HG03469 (cell line): ENCODE measurements at regions not wholly inside any gene's neighbourhood (a gene's known extent, or its start where the extent isn't known, plus 50 kb on each side); places are given as distances from the start of the nearest gene placed in this dataset.
"Not testable (repeated sequence)": the region's sequence is repeated elsewhere in the genome, so short reads cannot be mapped to it uniquely, and the experiment has no call there.

Experiments
- ATAC-seq: cut with Tn5 transposase; IDR thresholded peaks from one replicate; pipeline ENCODE4 v1.9.1; 2021; ENCODE audit warnings: mild to moderate bottlenecking, moderate library complexity, moderate number of reproducible peaks; ENCODE audit not compliant: unreplicated experiment

- no peak for ATAC-seq
Measured at GRCh38 chr5:117748336-117748735, 1173.7 kb upstream of the SEMA6A start.

DNA sequence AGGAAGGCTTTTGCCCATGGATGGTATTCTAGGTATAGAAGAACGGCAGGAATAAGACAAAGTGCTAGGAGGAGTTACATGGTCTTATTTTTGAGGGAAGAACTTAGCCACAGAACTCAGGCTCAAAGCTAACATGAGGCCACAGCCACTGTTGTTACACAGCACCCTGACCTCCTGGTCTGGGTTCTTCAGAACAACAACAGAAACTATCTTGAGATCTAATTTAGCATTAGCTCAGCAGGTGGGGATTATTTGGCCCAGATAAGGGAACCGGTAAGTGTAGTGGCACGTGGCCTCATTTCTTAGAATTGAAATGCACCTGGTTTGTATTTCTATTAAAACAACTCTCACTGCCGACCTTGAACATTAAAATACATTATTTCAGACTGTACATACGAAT lies 1168.7 kb upstream of the SEMA6A start:
- no peak for ATAC-seq

- ATAC-seq: no peak
Measured at GRCh38 chr5:117741655-117742206, 1167.1 kb upstream of the SEMA6A start.

DNA sequence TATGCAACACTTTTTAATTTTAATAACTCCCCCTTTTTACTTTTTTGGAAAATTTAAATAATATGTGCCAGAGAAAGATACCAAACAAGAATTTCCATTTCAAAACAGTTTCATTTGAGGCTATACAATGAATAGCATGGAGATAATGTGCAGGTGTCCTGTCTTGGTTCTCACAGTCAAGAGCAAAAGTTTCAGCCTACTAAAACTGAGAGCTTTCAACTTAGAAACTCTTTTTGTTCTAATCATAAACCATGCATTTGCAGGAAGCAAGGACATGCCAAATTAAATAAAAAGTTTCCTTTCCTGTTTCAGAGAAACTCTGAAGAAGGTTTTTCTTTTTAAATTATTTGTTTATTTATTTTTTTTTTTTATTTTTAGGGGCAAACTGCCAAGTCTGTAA lies 1165.6 kb upstream of the SEMA6A start:
- ATAC-seq: no peak

GRCh38 chr5:117738571-117738970 lies 1163.9 kb upstream of the SEMA6A start:
- ATAC-seq: no peak

GRCh38 chr5:117736698-117737097 lies 1162.1 kb upstream of the SEMA6A start:
- no peak for ATAC-seq

- no peak for ATAC-seq
Measured at GRCh38 chr5:117734056-117734455, 1159.4 kb upstream of the SEMA6A start.

- no peak for ATAC-seq
Measured at GRCh38 chr5:117733051-117733450, 1158.4 kb upstream of the SEMA6A start.

GRCh38 chr5:117732264-117732663 lies 1157.6 kb upstream of the SEMA6A start:
- ATAC-seq: no peak

DNA sequence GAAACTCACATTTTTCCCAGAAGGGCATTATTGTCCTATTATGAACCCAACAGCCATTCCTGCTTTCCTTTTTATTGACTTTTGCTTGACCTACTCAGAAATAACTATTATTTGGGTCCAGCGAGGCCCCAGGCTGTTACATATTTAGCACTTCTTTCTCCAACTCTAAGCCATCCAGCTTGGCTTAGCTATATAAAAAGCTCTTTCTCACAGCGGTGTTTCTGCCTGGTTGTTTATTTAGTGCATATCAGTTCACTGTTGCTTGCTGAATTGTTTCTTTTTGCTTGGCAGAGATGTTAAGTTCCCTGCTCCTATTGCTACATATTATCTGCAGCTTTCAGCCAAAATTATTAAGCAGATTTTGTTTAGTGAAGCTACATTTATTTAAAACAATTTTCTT lies 1156.8 kb upstream of the SEMA6A start:
- ATAC-seq: no peak

DNA sequence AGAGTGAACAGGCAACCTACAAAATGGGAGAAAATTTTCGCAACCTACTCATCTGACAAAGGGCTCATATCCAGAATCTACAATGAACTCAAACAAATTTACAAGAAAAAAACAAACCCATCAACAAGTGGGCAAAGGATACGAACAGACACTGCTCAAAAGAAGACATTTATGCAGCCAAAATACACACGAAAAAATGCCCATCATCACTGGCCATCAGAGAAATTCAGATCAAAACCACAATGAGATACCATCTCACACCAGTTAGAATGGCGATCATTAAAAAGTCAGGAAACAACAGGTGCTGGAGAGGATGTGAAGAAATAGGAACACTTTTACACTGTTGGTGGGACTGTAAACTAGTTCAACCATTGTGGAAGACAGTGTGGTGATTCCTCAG lies 1146.2 kb upstream of the SEMA6A start:
- ATAC-seq: not testable (repeated sequence)

GRCh38 chr5:117719413-117719812 lies 1144.8 kb upstream of the SEMA6A start:
- ATAC-seq: no peak

DNA sequence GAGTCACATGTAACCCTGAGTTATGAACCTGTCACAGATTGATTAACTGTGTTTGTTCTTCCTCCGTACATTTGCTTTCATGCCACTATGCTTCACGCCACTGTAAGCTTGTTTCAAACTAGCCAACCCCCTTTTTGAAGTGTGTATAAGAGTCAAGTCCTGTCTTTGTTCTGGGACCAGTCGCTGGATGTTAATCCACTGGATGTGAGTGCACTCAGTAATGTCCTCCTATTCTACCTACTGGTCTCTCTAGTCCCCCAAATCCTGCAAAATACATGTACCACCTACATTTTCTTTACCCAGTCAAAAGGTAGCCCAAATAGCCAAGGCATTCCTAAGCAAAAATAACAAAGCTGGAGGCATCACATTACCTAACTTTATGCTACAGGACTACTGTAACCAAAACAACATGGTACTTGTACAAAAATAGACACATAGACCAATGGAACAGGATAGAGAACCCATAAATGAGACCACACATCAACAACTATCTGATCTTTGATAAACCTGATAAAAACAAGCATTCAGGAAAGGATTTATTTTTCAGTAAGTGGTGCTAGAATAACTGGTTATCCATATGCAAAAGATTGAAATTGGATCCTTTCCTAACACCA lies 1139.1 kb upstream of the SEMA6A start:
- ATAC-seq: no peak

- ATAC-seq: no peak
Measured at GRCh38 chr5:117701062-117701461, 1126.4 kb upstream of the SEMA6A start.

DNA sequence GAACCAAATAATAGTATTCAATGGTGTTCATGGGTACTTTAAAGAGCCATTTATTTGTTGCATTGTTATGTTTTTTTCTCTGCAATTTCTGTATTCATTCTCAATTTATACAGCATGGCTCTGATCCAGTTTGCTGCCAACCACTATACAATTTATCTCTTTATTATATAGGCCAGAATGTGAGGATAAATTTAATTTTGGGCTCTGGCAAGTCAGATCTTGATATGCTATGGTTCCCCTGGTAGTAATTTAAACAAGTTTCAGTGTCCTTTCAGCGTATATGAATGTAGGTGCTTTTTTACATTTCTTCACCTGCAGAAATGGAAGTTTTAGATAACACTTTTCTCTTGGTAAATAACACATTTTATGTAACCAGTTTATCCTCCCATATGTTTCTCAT lies 1118.0 kb upstream of the SEMA6A start:
- no peak for ATAC-seq

GRCh38 chr5:117691081-117691870 lies 1116.7 kb upstream of the SEMA6A start:
- no peak for ATAC-seq

DNA sequence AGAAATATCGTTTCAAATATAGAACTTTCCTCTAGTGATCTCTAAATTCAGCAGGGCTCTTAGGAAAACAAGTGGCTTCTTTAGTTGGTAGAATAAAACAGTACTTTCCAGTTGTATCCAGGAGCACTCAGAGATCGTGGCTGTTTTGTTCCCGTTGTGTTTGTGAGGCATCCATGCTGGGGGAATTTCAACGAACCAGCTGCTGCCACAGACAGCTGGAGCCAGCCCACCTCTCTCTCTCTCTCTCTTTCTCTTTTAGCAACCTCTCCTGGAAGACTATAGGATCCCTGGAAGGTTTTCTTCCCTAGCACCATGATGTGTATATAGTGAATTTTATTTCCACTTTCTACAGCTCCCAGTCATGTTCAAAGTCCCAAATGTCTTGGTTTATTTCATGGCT lies 1116.0 kb upstream of the SEMA6A start:
- no peak for ATAC-seq

GRCh38 chr5:117686926-117687325 lies 1112.3 kb upstream of the SEMA6A start:
- no peak for ATAC-seq

- no peak for ATAC-seq
Measured at GRCh38 chr5:117682416-117682815, 1107.8 kb upstream of the SEMA6A start.

DNA sequence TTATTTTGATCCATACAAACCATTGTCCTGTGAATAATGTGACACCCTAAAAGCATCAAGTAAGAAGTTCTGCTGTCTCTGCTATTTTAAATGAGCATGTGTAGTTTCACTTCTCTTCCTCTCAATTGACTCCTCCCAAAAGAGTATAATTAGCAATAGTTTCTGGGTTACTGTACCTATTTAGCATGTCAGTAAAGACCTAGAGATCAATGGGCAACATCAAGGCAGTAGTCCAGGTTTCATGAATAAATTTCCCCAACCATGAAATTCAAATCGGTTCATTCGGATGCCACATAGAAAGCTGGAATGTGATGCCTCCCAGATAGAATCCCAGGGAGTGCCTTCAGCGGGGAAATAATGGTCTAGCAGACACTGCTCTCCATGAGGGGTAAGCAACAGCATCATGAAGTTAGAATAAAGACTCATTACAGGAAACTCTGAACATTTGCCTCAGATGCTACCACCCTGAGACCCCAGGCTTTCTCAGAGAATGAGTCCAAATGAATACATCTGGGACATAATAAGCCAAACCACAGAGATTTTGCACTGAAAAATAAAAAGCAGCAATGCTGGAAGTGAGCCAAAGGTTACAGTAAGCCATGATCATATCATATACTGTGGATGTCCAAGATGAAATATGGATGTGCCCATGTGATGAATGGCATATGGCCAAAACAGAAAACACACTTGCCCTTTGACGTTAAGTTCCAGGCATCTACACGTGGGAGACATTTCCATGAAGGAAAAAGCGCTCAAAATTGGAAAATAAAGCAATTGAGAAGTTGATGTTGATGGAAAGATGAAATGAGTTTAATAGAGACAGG lies 1107.0 kb upstream of the SEMA6A start:
- ATAC-seq: peak; percentile 88

- ATAC-seq: no peak
Measured at GRCh38 chr5:117680426-117680825, 1105.8 kb upstream of the SEMA6A start.
